ENCODE measurements at regions not wholly inside any gene's neighbourhood (a gene's known extent, or its start where the extent isn't known, plus 50 kb on each side); places are given as distances from the start of the nearest gene placed in this dataset.
"Not testable (repeated sequence)": the region's sequence is repeated elsewhere in the genome, so short reads cannot be mapped to it uniquely, and the experiment has no call there.

DNA sequence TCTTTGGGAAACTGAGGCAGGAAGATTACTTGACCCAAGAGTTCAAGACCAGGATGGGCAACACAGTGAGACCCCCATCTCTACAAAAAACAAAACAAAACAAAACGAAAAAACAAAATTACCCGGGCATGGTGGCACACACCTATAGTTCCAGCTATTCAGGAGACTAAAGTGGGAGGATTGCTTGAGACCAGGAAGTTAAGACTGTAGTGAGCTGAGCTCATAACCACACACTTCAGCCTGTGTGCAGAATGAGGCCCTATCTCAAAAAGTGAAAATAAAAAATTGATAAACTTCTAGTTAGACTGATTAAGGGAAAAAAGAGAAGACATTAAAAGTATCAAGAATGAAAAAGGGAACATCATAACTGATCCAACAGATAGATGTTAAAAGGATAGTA lies 154.0 kb downstream of the RHOU start:
- H3K4me1 ChIP-seq (ENCODE audit: control insufficient read depth in 2 of 2, insufficient read depth in 2 of 2, low read length in 2 of 2) = no peaks in the 10 kb centered on the region
- H3K9me3 ChIP-seq (ENCODE audit: control insufficient read depth in 2 of 2, low read length in 2 of 2) = no peaks in the 10 kb centered on the region
- no peak overlapping the region for H3K4me3 ChIP-seq (ENCODE audit: low read length in 2 of 2)
- H3K27ac ChIP-seq (ENCODE audit: low read depth in 2 of 2, low read length in 2 of 2) = no peak overlapping the region
- no peaks in the 10 kb centered on the region for H3K27me3 ChIP-seq (ENCODE audit: control insufficient read depth in 2 of 2, insufficient read depth in 2 of 2, low read length in 2 of 2)
- no peaks in the 10 kb centered on the region for H3K36me3 ChIP-seq (ENCODE audit: control insufficient read depth in 2 of 2, insufficient read depth in 2 of 2, low read length in 2 of 2)
- no peak overlapping the region for H3K9ac ChIP-seq (ENCODE audit: low read depth in 1 of 2, low read length in 2 of 2)

- Histone ChIP-seq H3K9ac (ENCODE audit: low read depth in 1 of 2, low read length in 2 of 2) (no peak overlapping the region), H3K4me1 (ENCODE audit: control insufficient read depth in 2 of 2, insufficient read depth in 2 of 2, low read length in 2 of 2) (no peaks in the 10 kb centered on the region), H3K4me3 (ENCODE audit: low read length in 2 of 2) (no peak overlapping the region), H3K27ac (ENCODE audit: low read depth in 2 of 2, low read length in 2 of 2) (no peak overlapping the region), H3K9me3 (ENCODE audit: control insufficient read depth in 2 of 2, low read length in 2 of 2) (no peaks in the 10 kb centered on the region), H3K36me3 (ENCODE audit: control insufficient read depth in 2 of 2, insufficient read depth in 2 of 2, low read length in 2 of 2) (no peaks in the 10 kb centered on the region), H3K27me3 (ENCODE audit: control insufficient read depth in 2 of 2, insufficient read depth in 2 of 2, low read length in 2 of 2) (no peaks in the 10 kb centered on the region)
These were observed 156.2 kb downstream of the RHOU start for GRCh38 chr1:228891272-228892034.

DNA sequence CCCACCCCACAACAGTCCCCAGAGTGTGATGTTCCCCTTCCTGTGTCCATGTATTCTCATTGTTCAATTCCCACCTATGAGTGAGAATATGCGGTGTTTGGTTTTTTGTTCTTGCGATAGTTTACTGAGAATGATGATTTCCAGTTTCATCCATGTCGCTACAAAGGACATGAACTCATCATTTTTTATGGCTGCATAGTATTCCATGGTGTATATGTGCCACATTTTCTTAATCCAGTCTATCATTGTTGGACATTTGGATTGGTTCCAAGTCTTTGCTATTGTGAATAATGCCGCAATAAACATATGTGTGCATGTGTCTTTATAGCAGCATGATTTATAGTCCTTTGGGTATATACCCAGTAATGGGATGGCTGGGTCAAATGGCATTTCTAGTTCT lies 156.9 kb downstream of the RHOU start:
- not testable (repeated sequence) for H3K4me1 ChIP-seq (ENCODE audit: control insufficient read depth in 2 of 2, insufficient read depth in 2 of 2, low read length in 2 of 2); H3K27me3 ChIP-seq (ENCODE audit: control insufficient read depth in 2 of 2, insufficient read depth in 2 of 2, low read length in 2 of 2); H3K9me3 ChIP-seq (ENCODE audit: control insufficient read depth in 2 of 2, low read length in 2 of 2); H3K9ac ChIP-seq (ENCODE audit: low read depth in 1 of 2, low read length in 2 of 2); H3K4me3 ChIP-seq (ENCODE audit: low read length in 2 of 2); H3K27ac ChIP-seq (ENCODE audit: low read depth in 2 of 2, low read length in 2 of 2); H3K36me3 ChIP-seq (ENCODE audit: control insufficient read depth in 2 of 2, insufficient read depth in 2 of 2, low read length in 2 of 2)

DNA sequence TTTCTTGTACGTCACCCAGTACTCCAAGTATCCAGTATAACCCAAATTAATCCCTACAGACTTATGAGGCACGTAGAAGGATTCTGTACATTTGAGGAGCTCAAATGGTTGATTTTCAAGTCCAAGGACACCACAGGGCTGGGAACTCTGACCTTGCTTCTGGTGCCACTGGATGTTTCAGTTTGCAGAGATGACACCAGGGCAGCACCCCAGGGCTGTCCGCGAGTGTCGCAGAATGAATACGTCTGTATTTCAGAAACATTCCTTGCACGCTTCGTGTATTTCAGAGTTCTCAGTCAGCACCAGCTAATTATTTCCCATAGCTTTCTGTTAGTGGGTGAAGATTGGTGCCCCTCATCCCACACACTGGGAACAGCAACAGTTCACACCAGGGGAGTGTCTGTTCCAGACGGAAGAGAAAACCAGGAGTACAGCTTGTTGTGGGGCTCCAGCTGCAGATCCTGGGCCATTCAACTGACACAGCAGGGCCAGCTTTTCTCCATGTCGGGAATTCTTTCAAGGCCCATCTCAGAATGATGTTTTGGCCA lies 159.2 kb downstream of the RHOU start:
- H3K4me3 ChIP-seq (ENCODE audit: low read length in 2 of 2) = no peak overlapping the region
- H3K9me3 ChIP-seq (ENCODE audit: control insufficient read depth in 2 of 2, low read length in 2 of 2) = no peaks in the 10 kb centered on the region
- no peaks in the 10 kb centered on the region for H3K27me3 ChIP-seq (ENCODE audit: control insufficient read depth in 2 of 2, insufficient read depth in 2 of 2, low read length in 2 of 2)
- no peak overlapping the region for H3K9ac ChIP-seq (ENCODE audit: low read depth in 1 of 2, low read length in 2 of 2)
- no peak overlapping the region for H3K27ac ChIP-seq (ENCODE audit: low read depth in 2 of 2, low read length in 2 of 2)
- H3K36me3 ChIP-seq (ENCODE audit: control insufficient read depth in 2 of 2, insufficient read depth in 2 of 2, low read length in 2 of 2) = no peaks in the 10 kb centered on the region
- no peaks in the 10 kb centered on the region for H3K4me1 ChIP-seq (ENCODE audit: control insufficient read depth in 2 of 2, insufficient read depth in 2 of 2, low read length in 2 of 2)

GRCh38 chr1:228897901-228898300 lies 162.6 kb downstream of the RHOU start:
- Histone ChIP-seq H3K27me3 (ENCODE audit: control insufficient read depth in 2 of 2, insufficient read depth in 2 of 2, low read length in 2 of 2) (no peaks in the 10 kb centered on the region), H3K9me3 (ENCODE audit: control insufficient read depth in 2 of 2, low read length in 2 of 2) (no peaks in the 10 kb centered on the region), H3K4me1 (ENCODE audit: control insufficient read depth in 2 of 2, insufficient read depth in 2 of 2, low read length in 2 of 2) (peaks cover 0 to 7% of the 10 kb centered on the region in 2 donors), H3K9ac (ENCODE audit: low read depth in 1 of 2, low read length in 2 of 2) (no peak overlapping the region), H3K36me3 (ENCODE audit: control insufficient read depth in 2 of 2, insufficient read depth in 2 of 2, low read length in 2 of 2) (no peaks in the 10 kb centered on the region), H3K4me3 (ENCODE audit: low read length in 2 of 2) (no peak overlapping the region), H3K27ac (ENCODE audit: low read depth in 2 of 2, low read length in 2 of 2) (no peak overlapping the region)

DNA sequence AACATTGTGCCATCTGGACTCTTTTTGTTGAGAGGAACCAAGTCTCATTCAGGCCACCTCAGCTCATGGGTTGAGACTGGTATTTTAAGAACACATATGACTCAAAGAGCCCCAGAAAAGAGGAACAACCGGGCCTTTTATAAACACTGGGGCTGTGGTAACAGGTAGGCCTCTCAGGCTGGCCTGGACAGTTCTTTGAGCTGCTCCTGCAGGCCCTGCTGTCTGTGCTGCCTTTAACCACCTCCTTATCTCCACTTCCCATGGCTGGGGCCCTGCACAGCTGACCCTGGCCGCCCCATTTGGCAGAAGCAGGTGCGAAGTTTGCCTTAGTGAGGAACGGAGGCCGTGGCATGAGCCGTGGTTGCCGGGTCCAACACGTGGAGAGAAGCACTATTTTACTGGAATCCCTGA lies 163.3 kb downstream of the RHOU start:
- Histone ChIP-seq H3K9ac (ENCODE audit: low read depth in 1 of 2, low read length in 2 of 2) (no peak overlapping the region), H3K27me3 (ENCODE audit: control insufficient read depth in 2 of 2, insufficient read depth in 2 of 2, low read length in 2 of 2) (no peaks in the 10 kb centered on the region), H3K27ac (ENCODE audit: low read depth in 2 of 2, low read length in 2 of 2) (no peak overlapping the region), H3K4me3 (ENCODE audit: low read length in 2 of 2) (no peak overlapping the region), H3K36me3 (ENCODE audit: control insufficient read depth in 2 of 2, insufficient read depth in 2 of 2, low read length in 2 of 2) (no peaks in the 10 kb centered on the region), H3K9me3 (ENCODE audit: control insufficient read depth in 2 of 2, low read length in 2 of 2) (no peaks in the 10 kb centered on the region), H3K4me1 (ENCODE audit: control insufficient read depth in 2 of 2, insufficient read depth in 2 of 2, low read length in 2 of 2) (peaks cover 0 to 12% of the 10 kb centered on the region in 2 donors)

DNA sequence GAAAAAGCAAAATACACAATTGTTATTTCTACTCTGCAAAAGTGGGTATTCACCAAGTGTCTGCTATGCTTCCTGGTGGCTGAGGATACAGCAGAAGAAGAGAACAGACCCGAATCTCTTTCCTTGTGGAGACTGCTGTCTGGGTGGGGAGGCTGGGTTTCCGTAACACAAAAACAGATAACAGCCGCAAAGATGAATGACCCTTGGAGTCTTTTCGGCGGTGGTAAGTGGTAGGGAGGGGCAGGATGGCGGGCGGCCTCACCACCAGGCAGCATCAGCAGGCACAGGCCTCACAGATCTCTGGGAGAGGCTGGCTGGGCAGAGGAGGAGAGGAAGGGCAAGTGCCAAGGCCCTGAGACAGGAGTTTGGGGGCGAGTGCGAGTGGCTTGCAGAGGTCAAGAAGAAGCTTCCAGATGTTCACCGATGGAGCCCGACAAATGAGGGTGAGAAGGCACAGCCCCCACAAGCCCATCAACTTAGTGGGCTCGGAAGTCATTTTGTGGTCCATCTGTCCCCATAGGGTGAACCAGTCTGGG lies 164.2 kb downstream of the RHOU start:
- Histone ChIP-seq H3K4me1 (ENCODE audit: control insufficient read depth in 2 of 2, insufficient read depth in 2 of 2, low read length in 2 of 2) (peaks cover 0 to 13% of the 10 kb centered on the region in 2 donors), H3K9me3 (ENCODE audit: control insufficient read depth in 2 of 2, low read length in 2 of 2) (no peaks in the 10 kb centered on the region), H3K27me3 (ENCODE audit: control insufficient read depth in 2 of 2, insufficient read depth in 2 of 2, low read length in 2 of 2) (no peaks in the 10 kb centered on the region), H3K4me3 (ENCODE audit: low read length in 2 of 2) (no peak overlapping the region), H3K27ac (ENCODE audit: low read depth in 2 of 2, low read length in 2 of 2) (no peak overlapping the region), H3K9ac (ENCODE audit: low read depth in 1 of 2, low read length in 2 of 2) (no peak overlapping the region), H3K36me3 (ENCODE audit: control insufficient read depth in 2 of 2, insufficient read depth in 2 of 2, low read length in 2 of 2) (no peaks in the 10 kb centered on the region)

- H3K4me3 ChIP-seq (ENCODE audit: low read length in 2 of 2) = no peak overlapping the region
These were observed 165.0 kb downstream of the RHOU start for GRCh38 chr1:228900099-228900885.

GRCh38 chr1:228900886-228901392 lies 165.7 kb downstream of the RHOU start:
- Histone ChIP-seq H3K9ac (ENCODE audit: low read depth in 1 of 2, low read length in 2 of 2) (no peak overlapping the region), H3K36me3 (ENCODE audit: control insufficient read depth in 2 of 2, insufficient read depth in 2 of 2, low read length in 2 of 2) (no peaks in the 10 kb centered on the region), H3K27me3 (ENCODE audit: control insufficient read depth in 2 of 2, insufficient read depth in 2 of 2, low read length in 2 of 2) (no peaks in the 10 kb centered on the region), H3K4me1 (ENCODE audit: control insufficient read depth in 2 of 2, insufficient read depth in 2 of 2, low read length in 2 of 2) (peaks cover 0 to 13% of the 10 kb centered on the region in 2 donors), H3K9me3 (ENCODE audit: control insufficient read depth in 2 of 2, low read length in 2 of 2) (no peaks in the 10 kb centered on the region), H3K27ac (ENCODE audit: low read depth in 2 of 2, low read length in 2 of 2) (no peak overlapping the region), H3K4me3 (ENCODE audit: low read length in 2 of 2) (no peak overlapping the region)

More at GRCh38 chr1:228900099-228900885, 165.0 kb downstream of the RHOU start:
- Histone ChIP-seq H3K27me3 (ENCODE audit: control insufficient read depth in 2 of 2, insufficient read depth in 2 of 2, low read length in 2 of 2) (no peaks in the 10 kb centered on the region), H3K4me1 (ENCODE audit: control insufficient read depth in 2 of 2, insufficient read depth in 2 of 2, low read length in 2 of 2) (peaks cover 0 to 13% of the 10 kb centered on the region in 2 donors), H3K9me3 (ENCODE audit: control insufficient read depth in 2 of 2, low read length in 2 of 2) (no peaks in the 10 kb centered on the region), H3K9ac (ENCODE audit: low read depth in 1 of 2, low read length in 2 of 2) (no peak overlapping the region), H3K36me3 (ENCODE audit: control insufficient read depth in 2 of 2, insufficient read depth in 2 of 2, low read length in 2 of 2) (no peaks in the 10 kb centered on the region), H3K27ac (ENCODE audit: low read depth in 2 of 2, low read length in 2 of 2) (peak overlapping the region in 1 of 2 donors; percentile 19)
